ENCODE measurements at regions not wholly inside any gene's neighbourhood (a gene's known extent, or its start where the extent isn't known, plus 50 kb on each side); places are given as distances from the start of the nearest gene placed in this dataset.

GRCh38 chr2:53378791-53379190 lies 388.8 kb upstream of the CHAC2 start:
- no peaks in the 10 kb centered on the region for H3K9me1 ChIP-seq (ENCODE audit: control insufficient read depth, extremely low read depth, insufficient read depth, low read length)
- no peaks in the 10 kb centered on the region for H3K4me1 ChIP-seq (ENCODE audit: control insufficient read depth, extremely low read depth, insufficient read depth, low read length)
- H3K9ac ChIP-seq (ENCODE audit: control insufficient read depth, extremely low read depth, insufficient read depth, low read length): no peak overlapping the region
- no peaks in the 10 kb centered on the region for H3K36me3 ChIP-seq (ENCODE audit: control insufficient read depth in 2 of 2, extremely low read depth in 1 of 2, insufficient read depth in 2 of 2, low read length in 2 of 2)
- TF ChIP-seq, protein P1, sequence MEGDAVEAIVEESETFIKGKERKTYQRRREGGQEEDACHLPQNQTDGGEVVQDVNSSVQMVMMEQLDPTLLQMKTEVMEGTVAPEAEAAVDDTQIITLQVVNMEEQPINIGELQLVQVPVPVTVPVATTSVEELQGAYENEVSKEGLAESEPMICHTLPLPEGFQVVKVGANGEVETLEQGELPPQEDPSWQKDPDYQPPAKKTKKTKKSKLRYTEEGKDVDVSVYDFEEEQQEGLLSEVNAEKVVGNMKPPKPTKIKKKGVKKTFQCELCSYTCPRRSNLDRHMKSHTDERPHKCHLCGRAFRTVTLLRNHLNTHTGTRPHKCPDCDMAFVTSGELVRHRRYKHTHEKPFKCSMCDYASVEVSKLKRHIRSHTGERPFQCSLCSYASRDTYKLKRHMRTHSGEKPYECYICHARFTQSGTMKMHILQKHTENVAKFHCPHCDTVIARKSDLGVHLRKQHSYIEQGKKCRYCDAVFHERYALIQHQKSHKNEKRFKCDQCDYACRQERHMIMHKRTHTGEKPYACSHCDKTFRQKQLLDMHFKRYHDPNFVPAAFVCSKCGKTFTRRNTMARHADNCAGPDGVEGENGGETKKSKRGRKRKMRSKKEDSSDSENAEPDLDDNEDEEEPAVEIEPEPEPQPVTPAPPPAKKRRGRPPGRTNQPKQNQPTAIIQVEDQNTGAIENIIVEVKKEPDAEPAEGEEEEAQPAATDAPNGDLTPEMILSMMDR (optimal IDR thresholded peaks at IDR 0.05 in 1 of 3, IDR thresholded peaks at IDR 0.05 in 1 of 3, conservative IDR thresholded peaks at IDR 0.05 in 1 of 3; ENCODE audit: extremely low read depth in 1 of 3, insufficient read depth in 2 of 3, low read length in 3 of 3): no peak
- no peak for TF ChIP-seq EZH2 (IDR thresholded peaks at IDR 0.05; ENCODE audit: low read length)
- no peaks in the 10 kb centered on the region for H3K79me2 ChIP-seq (ENCODE audit: control insufficient read depth, insufficient read depth, low read length)
- H3K9me3 ChIP-seq (ENCODE audit: control insufficient read depth, low read depth, low read length): no peaks in the 10 kb centered on the region
- no peak overlapping the region for H3K4me2 ChIP-seq (ENCODE audit: control insufficient read depth, extremely low read depth, insufficient read depth, low read depth, low read length)
- no peak overlapping the region for H2AFZ ChIP-seq (ENCODE audit: control insufficient read depth, low read length)
- H3K27me3 ChIP-seq (ENCODE audit: control insufficient read depth, extremely low read depth, insufficient read depth, low read length): no peaks in the 10 kb centered on the region
- dilution Hi-C loops (cut with MboI; ENCODE audit: extremely low pct_ligation_motif_present, low sequenced_read_pairs): no loop called here
- no peak overlapping the region for H3K4me3 ChIP-seq (ENCODE audit: control insufficient read depth in 2 of 3, extremely low read depth in 1 of 3, insufficient read depth in 2 of 3, low read depth in 1 of 3, low read length in 3 of 3)
- FAIRE-seq (no peak), DNase-seq (ENCODE audit: low read depth, low spot score) (no peak)
- H3K27ac ChIP-seq (ENCODE audit: control insufficient read depth, insufficient read depth, low read length): no peak overlapping the region
- no peaks in the 10 kb centered on the region for H4K20me1 ChIP-seq (ENCODE audit: control insufficient read depth, extremely low read depth, insufficient read depth, low read length)

GRCh38 chr2:53373126-53373525 lies 394.5 kb upstream of the CHAC2 start:
- FAIRE-seq: no peak
- Histone ChIP-seq H3K27me3 (ENCODE audit: control insufficient read depth, extremely low read depth, insufficient read depth, low read length) (no peaks in the 10 kb centered on the region), H3K4me1 (ENCODE audit: control insufficient read depth, extremely low read depth, insufficient read depth, low read length) (no peaks in the 10 kb centered on the region), H3K4me2 (ENCODE audit: control insufficient read depth, extremely low read depth, insufficient read depth, low read depth, low read length) (no peak overlapping the region), H3K27ac (ENCODE audit: control insufficient read depth, insufficient read depth, low read length) (no peak overlapping the region), H3K79me2 (ENCODE audit: control insufficient read depth, insufficient read depth, low read length) (no peaks in the 10 kb centered on the region), H3K9ac (ENCODE audit: control insufficient read depth, extremely low read depth, insufficient read depth, low read length) (no peak overlapping the region), H3K9me1 (ENCODE audit: control insufficient read depth, extremely low read depth, insufficient read depth, low read length) (no peaks in the 10 kb centered on the region), H3K36me3 (ENCODE audit: control insufficient read depth in 2 of 2, extremely low read depth in 1 of 2, insufficient read depth in 2 of 2, low read length in 2 of 2) (no peaks in the 10 kb centered on the region), H4K20me1 (ENCODE audit: control insufficient read depth, extremely low read depth, insufficient read depth, low read length) (no peaks in the 10 kb centered on the region), H3K4me3 (ENCODE audit: control insufficient read depth in 2 of 3, extremely low read depth in 1 of 3, insufficient read depth in 2 of 3, low read depth in 1 of 3, low read length in 3 of 3) (no peak overlapping the region), H3K9me3 (ENCODE audit: control insufficient read depth, low read depth, low read length) (no peaks in the 10 kb centered on the region), H2AFZ (ENCODE audit: control insufficient read depth, low read length) (peak overlapping the region; percentile 0)
- dilution Hi-C loops (cut with MboI; ENCODE audit: extremely low pct_ligation_motif_present, low sequenced_read_pairs): no loop called here
- TF ChIP-seq, protein P1 (optimal IDR thresholded peaks at IDR 0.05 in 1 of 3, IDR thresholded peaks at IDR 0.05 in 1 of 3, conservative IDR thresholded peaks at IDR 0.05 in 1 of 3; ENCODE audit: extremely low read depth in 1 of 3, insufficient read depth in 2 of 3, low read length in 3 of 3): no peak
- no peak for TF ChIP-seq EZH2 (IDR thresholded peaks at IDR 0.05; ENCODE audit: low read length)
- DNase-seq (ENCODE audit: low read depth, low spot score): no peak
